Right lobe of liver (tissue), 4 donors: ENCODE measurements at regions not wholly inside any gene's neighbourhood (a gene's known extent, or its start where the extent isn't known, plus 50 kb on each side); places are given as distances from the start of the nearest gene placed in this dataset.

ENCODE experiments used
- CTCF ChIP-seq, 4 donors: fragments of 200-600 bp in 3 of 4; fragments of 450-650 bp in 1 of 4; IDR thresholded peaks; one replicate each; pipeline versions ENCODE4 v1.5.1 to v1.8.0; 2016 to 2022; ENCODE audit warnings: antibody characterized with exemption in 4 of 4, mild to moderate bottlenecking in 2 of 4
- POLR2A ChIP-seq: fragments of 450-650 bp; IDR thresholded peaks from one replicate; pipeline ENCODE4 v1.6.1; 2017; ENCODE audit warnings: antibody characterized with exemption, mild to moderate bottlenecking
- donor health status: DM: no; HTN: no; CAD: no.
- donor health status: DM: no; HTN: no; CAD: no.
- donor health status: DM: no; HTN: yes; CAD: no.

DNA sequence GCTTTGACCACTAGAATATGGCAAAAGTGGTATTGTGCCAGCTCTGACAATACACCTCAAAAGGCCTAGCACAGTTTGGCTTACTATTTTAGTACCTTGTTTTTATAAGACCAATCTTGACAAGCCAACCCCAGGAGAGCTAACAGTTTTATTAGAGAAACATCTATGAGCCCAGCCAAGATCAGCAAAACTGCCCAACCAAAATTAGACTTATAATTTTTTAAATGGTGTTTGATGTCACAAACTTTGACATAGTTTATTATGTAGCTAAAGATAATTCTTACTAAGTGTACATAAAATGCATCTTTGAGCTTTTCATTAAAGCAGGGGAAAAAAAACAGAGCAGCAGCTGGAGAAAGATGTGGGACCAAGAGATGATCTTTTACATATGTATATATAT lies 537.5 kb downstream of the ZPLD1 start:
- TF ChIP-seq CTCF (IDR thresholded peaks at IDR 0.05) (no peak), POLR2A (no peak)
